GM21619 (cell line): ENCODE measurements at regions not wholly inside any gene's neighbourhood (a gene's known extent, or its start where the extent isn't known, plus 50 kb on each side); places are given as distances from the start of the nearest gene placed in this dataset.

Experiments used
- ATAC-seq: cut with Tn5 transposase; IDR thresholded peaks from one replicate; pipeline ENCODE4 v1.9.1; 2021; ENCODE audit not compliant: unreplicated experiment

GRCh38 chr2:6054161-6054671 is 362.0 kb downstream of the SOX11 start:
- no peak for ATAC-seq

DNA sequence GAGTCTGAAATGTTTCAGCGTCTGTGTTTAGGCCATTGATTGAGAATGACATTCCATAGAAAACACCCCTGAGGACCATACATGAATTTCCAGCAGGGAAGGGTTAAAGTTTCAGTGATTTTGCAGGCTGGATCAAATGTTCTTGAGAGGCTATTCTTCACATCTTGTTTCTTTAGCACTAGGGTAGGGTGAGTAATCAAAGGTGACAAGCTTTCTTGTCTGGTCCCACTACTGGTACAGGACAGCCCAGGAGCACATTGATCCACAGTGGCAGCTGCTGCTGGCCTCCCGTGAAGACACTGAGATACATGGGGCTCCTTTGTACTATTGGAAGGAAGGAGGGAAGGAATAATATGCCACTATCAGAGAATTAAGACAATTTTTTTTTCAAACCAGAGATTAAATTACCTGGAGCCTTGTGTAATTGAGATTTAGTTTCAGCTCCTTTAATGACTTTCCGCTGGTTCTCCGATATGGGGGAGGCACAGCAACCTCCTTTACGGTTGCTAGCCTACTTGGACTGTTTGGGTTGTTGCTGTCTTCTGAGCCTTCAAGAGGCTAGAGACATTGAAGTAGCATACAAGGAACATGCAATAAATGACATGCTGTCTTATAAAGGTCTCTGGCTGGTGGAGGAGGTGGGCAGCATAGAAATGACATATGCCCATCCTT is 368.9 kb downstream of the SOX11 start:
- no peak for ATAC-seq

- no peak for ATAC-seq
Observed at GRCh38 chr2:6064757-6065156, 372.6 kb downstream of the SOX11 start.

- ATAC-seq, result no peak
Observed at GRCh38 chr2:6065703-6066102, 373.5 kb downstream of the SOX11 start.

GRCh38 chr2:6067089-6067488 is 374.9 kb downstream of the SOX11 start:
- no peak for ATAC-seq

DNA sequence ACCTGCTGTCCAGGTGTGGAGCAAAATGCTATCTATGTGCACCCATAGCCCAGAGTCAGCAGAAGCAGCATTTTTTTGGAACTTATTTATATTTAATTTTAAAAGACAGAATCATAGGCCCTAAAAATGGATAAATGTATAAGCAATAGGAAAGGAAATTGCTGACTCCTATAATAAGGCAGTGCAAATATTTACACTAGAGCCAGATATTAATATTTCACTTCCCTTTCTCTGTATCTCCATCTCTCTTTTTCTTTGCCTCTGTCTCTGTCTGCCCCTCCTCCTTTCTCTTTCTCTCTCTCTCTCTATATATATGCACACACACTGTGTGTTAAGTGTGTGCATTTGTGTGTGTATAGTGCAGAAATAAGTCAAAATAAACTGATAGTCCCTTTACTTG is 375.6 kb downstream of the SOX11 start:
- no peak for ATAC-seq

DNA sequence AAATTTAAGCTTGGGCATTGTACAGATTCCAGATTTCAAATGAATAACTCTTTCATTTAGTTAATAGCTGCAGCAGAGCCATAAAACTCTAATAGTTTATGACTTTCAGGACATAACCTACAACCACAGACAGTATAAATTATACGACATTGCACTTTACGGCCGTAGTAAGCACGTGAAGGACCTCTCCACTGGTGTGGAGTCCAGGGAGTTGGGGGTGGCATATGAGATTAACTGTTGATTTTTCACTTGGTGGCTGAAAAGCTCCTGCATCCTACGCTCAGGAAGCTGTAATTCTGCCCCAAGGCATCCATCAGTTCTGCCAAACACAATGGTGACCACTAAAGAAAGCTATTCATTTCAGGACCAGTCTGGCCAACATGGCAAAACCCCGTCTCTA is 376.2 kb downstream of the SOX11 start:
- no peak for ATAC-seq

GRCh38 chr2:6069381-6069780 is 377.2 kb downstream of the SOX11 start:
- ATAC-seq, result no peak

- ATAC-seq, result no peak
Observed at GRCh38 chr2:6071519-6071918, 379.3 kb downstream of the SOX11 start.

- no peak for ATAC-seq
Observed at GRCh38 chr2:6072276-6072675, 380.1 kb downstream of the SOX11 start.

GRCh38 chr2:6072768-6073167 is 380.6 kb downstream of the SOX11 start:
- ATAC-seq, result no peak

DNA sequence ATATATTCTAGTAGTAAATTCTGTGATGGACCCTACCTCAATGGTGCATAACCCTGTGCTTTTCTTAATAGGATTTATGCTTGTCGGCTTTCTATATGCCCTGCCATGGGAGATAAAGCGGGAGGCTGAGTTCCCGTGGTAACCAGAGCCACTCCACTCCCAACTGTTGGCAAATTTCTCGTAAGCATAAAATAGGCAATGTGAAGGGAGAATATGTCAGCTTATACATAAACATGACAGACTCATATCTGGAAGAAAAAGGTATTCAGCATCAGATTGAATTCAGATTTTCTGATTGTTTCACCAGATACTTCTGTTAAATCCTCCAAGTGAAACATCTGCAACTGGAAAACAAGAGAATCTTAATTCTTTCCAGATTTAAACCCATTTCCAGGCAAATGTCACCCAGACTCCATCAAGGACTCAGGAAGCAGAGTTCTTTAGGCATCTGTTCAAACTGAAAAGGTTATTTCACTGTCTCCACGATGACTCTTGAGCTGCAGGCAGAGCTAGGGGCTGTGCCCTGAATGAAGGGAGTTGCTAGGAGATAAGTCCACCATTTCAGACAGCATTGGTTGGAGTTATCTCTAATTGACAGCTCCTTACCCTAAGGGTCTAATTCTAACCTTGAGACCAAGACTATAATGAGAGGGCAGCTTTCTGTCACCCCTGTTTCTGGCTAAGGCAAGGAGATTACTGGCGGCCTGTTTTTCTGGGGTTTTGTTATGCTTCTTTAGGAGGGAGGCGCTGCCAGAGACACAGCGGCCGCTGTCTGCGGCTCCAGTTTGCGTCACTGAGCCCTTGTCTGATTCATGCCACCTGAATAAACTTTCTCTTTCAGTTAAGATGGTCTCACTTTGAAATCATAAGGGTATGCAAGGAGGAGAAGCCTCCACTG is 381.3 kb downstream of the SOX11 start:
- no peak for ATAC-seq

DNA sequence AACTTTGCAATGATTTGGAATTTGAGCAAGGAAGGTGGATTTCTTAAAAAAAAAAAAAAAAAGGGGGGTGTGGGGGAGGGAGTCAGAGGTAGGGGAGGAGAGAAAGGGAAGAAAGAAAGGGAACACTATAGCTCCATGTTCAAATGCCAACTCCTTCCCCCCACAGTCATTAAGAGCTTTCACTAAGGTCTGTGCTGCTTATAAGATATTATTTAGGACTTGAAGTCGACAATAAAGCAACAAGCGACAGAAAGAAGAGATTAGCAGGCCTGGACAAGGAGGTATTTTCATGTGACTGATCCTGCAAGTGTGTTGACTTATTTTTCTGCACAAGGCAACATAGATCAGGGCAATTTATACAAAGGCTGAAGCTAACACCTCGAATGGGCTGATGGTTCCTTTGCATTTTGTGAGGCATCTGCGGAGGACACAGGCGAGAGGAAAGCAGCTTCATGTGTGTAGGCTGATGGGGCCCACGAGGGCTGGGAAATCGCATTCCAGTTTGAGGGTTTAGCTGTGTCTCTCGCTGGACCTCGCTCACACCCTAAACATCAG is 382.0 kb downstream of the SOX11 start:
- ATAC-seq, result no peak

GRCh38 chr2:6077585-6077984 is 385.4 kb downstream of the SOX11 start:
- no peak for ATAC-seq

DNA sequence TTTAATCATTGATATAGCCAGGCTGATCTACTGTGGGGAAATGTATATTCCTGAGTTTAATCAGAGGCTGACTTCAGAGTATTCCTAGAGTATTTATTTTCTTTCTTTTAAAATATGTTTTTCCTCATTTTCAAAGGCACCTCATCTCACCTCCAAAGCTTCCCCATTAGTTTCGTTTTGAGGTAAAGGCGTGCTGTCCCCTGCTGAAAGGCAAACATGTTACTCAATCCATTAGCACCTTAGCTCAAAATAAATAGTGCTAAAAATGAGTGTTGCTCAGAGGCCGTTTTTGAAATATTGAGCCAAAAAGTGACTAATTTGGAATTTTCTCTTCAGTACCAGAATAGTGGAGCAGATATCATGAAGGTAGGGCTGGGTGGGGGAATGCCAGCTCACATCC is 386.2 kb downstream of the SOX11 start:
- no peak for ATAC-seq

- no peak for ATAC-seq
Observed at GRCh38 chr2:6079405-6079804, 387.2 kb downstream of the SOX11 start.

GRCh38 chr2:6080932-6081753 is 389.0 kb downstream of the SOX11 start:
- ATAC-seq, result no peak

GRCh38 chr2:6081955-6082624 is 389.9 kb downstream of the SOX11 start:
- ATAC-seq, result no peak

DNA sequence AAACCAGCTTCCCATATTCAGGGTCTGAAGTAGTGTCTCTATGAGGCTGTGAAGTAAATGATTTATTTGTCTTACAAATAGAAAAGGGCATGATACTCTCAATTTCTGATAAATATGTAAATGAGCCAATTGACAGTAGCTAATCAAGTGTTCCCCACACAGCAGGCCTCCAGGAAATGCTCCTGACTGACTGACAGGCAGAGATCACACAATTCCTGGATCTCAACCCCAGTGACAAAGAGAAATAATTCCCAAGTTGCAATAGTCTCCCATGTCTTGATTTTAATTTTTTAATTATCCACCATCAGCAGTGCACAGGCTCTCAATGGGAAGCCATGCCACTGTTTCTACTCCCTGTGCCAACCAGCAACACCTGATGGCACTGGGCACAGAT is 390.4 kb downstream of the SOX11 start:
- no peak for ATAC-seq

DNA sequence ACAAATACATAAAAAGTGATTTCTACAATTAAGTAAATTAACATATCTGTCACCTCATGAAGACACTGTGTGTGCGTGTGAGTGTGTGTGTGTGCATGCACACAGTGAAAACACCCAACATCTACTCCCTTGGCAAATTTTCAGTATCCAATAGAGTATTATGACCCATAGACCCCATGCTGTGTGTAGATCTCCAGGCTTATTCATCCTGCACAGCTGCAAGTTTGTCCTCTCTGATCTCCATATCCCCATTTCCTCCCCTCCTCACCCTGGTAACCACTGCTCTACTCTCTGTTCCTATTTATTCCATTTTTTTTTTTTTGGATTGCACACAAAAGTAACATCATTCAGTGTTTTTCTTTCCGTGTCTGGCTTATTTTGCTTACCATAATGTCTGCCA is 391.0 kb downstream of the SOX11 start:
- ATAC-seq, result no peak

GRCh38 chr2:6089474-6089873 is 397.3 kb downstream of the SOX11 start:
- no peak for ATAC-seq
